ENCODE measurements at regions not wholly inside any gene's neighbourhood (a gene's known extent, or its start where the extent isn't known, plus 50 kb on each side); places are given as distances from the start of the nearest gene placed in this dataset.

DNA sequence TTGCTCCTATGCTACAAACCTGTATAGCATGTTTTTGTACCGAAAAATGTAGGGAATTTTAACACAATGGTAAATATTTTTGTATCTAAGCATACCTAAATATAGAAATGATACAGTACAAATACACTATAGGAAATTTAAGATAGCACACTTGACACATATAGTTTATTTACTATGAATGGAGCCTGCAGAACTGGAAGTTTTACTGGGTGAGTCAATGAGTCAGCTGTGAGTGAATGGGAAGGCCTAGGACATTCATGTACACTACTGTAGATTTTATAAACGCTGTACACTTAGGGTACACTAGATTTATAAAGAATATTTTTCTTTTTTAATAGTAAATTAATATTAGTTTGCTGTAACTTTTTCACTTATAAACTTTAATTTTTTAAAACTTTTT lies 707.7 kb upstream of the EPHA6 start:
- no peaks in the 10 kb centered on the region for H3K27me3 ChIP-seq (ENCODE audit: control insufficient read depth, insufficient read depth, low read length)
- no peak overlapping the region for H3K4me3 ChIP-seq (ENCODE audit: low read depth, low read length)
- CTCF ChIA-PET, result no interaction called here
- no peaks in the 10 kb centered on the region for H3K36me3 ChIP-seq (ENCODE audit: control insufficient read depth, insufficient read depth, low read length)
- POLR2A ChIA-PET, result no interaction called here
- DNase-seq (ENCODE audit: low read depth), result no peak
- TF ChIP-seq, protein P1, sequence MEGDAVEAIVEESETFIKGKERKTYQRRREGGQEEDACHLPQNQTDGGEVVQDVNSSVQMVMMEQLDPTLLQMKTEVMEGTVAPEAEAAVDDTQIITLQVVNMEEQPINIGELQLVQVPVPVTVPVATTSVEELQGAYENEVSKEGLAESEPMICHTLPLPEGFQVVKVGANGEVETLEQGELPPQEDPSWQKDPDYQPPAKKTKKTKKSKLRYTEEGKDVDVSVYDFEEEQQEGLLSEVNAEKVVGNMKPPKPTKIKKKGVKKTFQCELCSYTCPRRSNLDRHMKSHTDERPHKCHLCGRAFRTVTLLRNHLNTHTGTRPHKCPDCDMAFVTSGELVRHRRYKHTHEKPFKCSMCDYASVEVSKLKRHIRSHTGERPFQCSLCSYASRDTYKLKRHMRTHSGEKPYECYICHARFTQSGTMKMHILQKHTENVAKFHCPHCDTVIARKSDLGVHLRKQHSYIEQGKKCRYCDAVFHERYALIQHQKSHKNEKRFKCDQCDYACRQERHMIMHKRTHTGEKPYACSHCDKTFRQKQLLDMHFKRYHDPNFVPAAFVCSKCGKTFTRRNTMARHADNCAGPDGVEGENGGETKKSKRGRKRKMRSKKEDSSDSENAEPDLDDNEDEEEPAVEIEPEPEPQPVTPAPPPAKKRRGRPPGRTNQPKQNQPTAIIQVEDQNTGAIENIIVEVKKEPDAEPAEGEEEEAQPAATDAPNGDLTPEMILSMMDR (IDR thresholded peaks at IDR 0.05; ENCODE audit: insufficient read depth, low read depth, low read length), result no peak

All from BJ (cell line).